ENCODE measurements at regions not wholly inside any gene's neighbourhood (a gene's known extent, or its start where the extent isn't known, plus 50 kb on each side); places are given as distances from the start of the nearest gene placed in this dataset.
"Not testable (repeated sequence)": the region's sequence is repeated elsewhere in the genome, so short reads cannot be mapped to it uniquely, and the experiment has no call there.

DNA sequence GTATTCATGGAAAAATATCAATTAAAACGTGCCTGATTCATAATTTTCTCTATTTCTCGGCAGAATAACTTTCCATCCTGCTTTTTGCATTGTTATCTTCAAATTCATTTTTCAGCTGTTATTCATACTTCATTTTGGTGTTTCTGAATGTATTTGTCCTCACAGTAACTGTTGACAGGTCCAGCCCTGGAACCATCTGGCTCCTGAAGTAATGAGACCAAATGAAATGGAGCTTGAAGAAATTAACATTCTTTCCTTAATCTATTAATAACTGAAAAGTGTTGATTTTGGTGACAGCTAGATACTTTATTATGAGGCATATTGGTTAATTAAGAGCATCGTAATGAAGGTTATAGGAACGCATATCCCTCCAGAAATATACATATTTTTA, 257.0 kb upstream of the MINDY3 start:
- DNase-seq = no peak

GRCh38 chr10:16119445-16119844, 259.1 kb upstream of the MINDY3 start:
- no peak for DNase-seq

DNA sequence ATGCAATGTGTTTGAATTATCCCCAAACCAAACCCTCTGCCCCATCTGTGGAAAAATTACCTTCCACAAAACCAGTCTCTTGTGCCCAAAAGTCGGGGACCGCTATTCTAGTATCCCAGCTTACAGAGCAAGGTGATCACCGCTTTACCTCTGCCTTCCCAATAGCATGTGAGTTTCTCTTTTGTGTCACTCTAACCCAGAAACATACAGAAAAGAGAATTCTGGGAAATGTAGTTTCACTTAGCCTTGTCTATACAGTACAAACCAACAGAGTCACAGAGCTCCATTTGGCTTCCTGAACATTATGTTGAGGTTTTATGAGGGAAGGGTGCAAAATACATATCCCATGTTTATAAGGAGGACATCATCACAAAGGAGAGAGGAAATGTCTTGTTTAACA, 260.3 kb upstream of the MINDY3 start:
- no peak for DNase-seq

- no peak for DNase-seq
These were observed 281.2 kb upstream of the MINDY3 start for GRCh38 chr10:16141499-16141898.

DNA sequence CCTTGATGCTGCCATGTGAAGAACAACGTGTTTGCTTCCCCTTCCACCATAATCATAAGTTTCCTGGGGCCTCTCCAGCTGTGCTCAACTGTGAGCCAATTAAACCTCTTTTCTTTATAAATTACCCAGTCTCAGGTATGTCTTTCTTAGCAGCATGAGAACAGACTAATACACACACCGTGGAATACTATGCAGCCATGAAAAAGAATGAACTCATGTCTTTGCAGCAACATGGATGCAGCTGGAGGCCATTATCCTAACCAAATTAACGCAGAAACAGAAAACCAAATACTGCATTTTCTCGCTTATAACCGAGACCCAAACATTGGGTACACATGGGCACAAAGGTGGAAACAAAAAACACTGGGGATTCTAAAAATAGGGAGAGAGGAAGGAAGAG, 286.7 kb upstream of the MINDY3 start:
- no peak for DNase-seq

- no peak for DNase-seq
These were observed 281.0 kb upstream of the PTER start for GRCh38 chr10:16155834-16156233.

DNA sequence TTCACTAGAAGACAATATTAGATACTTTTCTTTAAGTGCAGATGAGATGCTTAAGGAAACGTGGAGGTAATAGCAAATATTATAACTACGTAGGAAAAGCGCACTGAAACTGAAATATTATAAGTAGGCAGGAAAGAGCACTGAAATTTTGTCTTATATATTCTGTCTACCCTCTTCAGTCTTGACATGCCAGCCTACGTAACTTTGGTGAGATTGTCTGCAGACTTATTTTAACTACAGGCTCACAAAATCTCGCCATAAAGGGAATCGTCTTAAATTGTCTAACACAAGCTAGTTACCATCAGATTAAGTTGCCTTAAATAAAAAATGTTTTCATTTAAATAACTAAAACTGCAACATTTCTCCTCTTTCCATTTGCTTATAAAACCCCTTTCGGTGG, 280.1 kb upstream of the PTER start:
- DNase-seq = no peak

DNA sequence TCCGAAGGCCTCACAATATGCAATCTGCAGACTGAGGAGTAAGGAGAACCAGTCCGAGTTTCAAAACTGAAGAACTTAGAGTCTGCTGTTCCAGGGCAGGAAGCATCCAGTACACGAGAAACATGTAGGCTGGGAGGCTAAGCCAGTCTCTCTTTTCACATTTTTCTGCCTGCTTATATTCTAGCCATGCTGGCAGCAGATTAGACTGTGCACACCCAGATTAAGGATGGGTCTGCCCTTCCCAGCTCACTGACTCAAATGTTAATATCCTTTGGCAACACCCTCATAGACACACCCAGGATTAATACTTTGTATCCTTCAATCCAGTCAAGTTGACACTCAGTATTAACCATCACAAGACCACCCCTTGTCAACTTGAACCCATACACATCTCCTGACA, 271.7 kb upstream of the PTER start:
- not testable (repeated sequence) for DNase-seq

DNA sequence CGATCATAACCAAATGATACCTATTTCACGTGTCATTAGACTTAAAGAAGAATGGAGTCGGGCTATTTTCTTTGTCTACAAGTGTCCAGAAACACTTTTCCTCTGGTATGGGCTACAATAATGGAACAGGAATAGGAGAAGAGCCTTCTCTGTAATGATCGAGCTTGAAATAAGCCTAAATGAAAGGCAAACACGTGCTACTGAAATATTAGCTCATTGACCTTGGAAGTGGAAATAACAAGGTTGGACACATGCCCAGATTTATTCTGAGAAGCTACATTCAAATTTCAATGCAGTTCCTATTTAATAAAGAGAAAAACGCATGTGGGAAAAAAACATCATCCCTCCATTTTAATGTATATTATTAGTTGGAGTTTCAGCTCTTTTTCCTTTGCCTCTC, 254.7 kb upstream of the PTER start:
- no peak for DNase-seq

DNA sequence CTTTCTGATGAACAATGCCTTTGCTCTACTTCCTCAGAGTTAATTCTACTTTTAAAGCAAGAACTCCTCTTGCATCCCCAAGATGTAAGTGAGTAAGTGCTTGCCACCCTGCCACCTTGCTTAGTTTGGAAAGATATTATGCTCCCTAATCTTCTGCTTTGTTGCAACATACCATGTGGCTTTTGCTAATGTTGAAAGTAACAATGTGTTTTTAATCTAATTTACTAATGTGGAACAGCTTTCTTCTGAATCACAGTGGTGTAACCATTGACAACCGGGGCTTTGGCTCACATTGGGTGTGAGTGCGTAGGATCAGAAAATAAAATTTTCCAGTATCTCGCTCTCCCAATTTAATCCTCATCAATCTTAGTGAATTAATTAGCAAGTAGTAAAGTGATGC, 254.1 kb upstream of the PTER start:
- no peak for DNase-seq

GRCh38 chr10:16184096-16184597, 252.7 kb upstream of the PTER start:
- DNase-seq = no peak

GRCh38 chr10:16184906-16185305, 251.9 kb upstream of the PTER start:
- DNase-seq = no peak

- no peak for DNase-seq
These were observed 250.2 kb upstream of the PTER start for GRCh38 chr10:16186564-16186963.

GRCh38 chr10:16187161-16187560, 249.6 kb upstream of the PTER start:
- no peak for DNase-seq

GRCh38 chr10:16192337-16192736, 244.5 kb upstream of the PTER start:
- DNase-seq = no peak

- no peak for DNase-seq
These were observed 243.6 kb upstream of the PTER start for GRCh38 chr10:16193241-16193640.

- no peak for DNase-seq
These were observed 241.5 kb upstream of the PTER start for GRCh38 chr10:16195178-16195769.

GRCh38 chr10:16195894-16196293, 240.9 kb upstream of the PTER start:
- DNase-seq = no peak

GRCh38 chr10:16199216-16199615, 237.6 kb upstream of the PTER start:
- DNase-seq = no peak

GRCh38 chr10:16223618-16224017, 213.2 kb upstream of the PTER start:
- not testable (repeated sequence) for DNase-seq

DNA sequence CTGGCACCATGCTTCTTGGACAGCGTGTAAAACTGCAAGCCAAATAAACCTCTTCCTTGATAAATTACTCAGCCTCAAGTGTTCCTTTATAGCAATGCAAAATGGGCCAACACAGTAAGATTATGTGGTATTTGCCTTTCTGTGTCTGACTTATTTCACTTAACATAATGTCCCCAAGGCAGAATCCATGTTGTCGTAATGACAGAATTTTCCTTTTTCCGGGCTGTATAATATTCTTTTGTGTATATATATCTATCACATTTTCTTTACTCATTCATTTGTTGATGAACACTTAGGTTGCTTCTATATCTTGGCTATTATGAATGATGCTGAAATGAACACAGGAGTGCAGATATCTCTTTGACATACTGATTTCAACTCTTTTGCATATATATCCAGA, 209.1 kb upstream of the PTER start:
- DNase-seq = no peak

DNA sequence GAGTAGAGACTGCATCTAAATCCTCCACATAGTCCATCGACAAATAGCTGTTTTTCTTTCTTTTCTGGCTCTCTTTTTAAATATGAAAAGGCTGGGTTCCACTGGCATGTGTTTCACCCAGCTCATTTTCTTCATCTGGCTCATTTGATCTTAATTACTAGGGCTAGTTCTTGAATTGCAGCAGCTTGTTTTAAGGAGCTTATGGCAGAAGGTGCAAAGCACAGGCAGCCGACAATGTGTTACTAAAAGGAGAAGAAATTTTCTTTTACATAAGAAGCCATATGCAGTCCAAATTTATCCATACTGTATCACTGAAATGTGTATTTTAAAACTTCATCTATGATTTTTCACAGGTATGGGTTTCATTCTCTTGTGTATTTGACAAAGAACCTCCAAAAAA, 205.6 kb upstream of the PTER start:
- DNase-seq = no peak

- DNase-seq = no peak
These were observed 204.9 kb upstream of the PTER start for GRCh38 chr10:16231734-16232435.

DNA sequence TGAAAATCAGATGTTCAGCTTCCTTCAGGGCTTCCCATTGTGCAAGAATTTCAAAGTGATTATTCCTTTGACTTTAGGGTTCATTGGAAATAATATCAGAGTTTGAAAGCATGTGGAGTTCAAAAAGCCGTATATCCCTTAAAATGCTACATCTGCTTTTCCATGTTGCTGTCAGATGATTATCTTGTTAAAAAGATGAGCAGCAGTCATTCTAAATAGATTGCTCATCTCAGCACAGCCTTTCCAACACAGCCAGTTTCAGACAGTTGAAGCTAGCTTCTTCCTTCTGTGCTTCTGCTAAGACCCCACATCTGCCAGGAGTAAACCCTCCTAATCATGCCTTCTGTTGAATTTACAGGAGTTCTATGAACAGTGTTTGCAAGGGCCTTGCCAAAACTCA, 204.4 kb upstream of the PTER start:
- DNase-seq = no peak

GRCh38 chr10:16234916-16235315, 201.9 kb upstream of the PTER start:
- DNase-seq = no peak

Data from stimulated activated CD8-positive, alpha-beta memory T cell treated with anti-CD3 and anti-CD28 coated beads, Interleukin-4, amount 100 ng/mL, for 48 hours (primary cell).